Activated naive CD4-positive, alpha-beta T cell treated with anti-CD3 and anti-CD28 coated beads, Interleukin-2, amount 50 U/mL, for 72 hours (primary cell): ENCODE measurements at regions not wholly inside any gene's neighbourhood (a gene's known extent, or its start where the extent isn't known, plus 50 kb on each side); places are given as distances from the start of the nearest gene placed in this dataset.

Source experiments
- ATAC-seq, 2 donors: fragments of 150-1000 bp; cut with Tn5 transposase; 2 replicates each; pipeline ENCODE4 v1.10.0; 2021; ENCODE audit warnings: mild to moderate bottlenecking in 2 of 2, moderate library complexity in 2 of 2
- DNase-seq, 2 donors: peaks; one replicate each; pipeline ENCODE4 v3.0.0; 2021 to 2022; ENCODE audit warnings: low spot score in 2 of 2
- H3K27ac Mint-ChIP-seq, 2 donors: one replicate each; pipeline ENCODE4 v1.8.0; 2022; ENCODE audit warnings: mild to moderate bottlenecking in 2 of 2, mixed read lengths in 2 of 2
- H3K36me3 Mint-ChIP-seq, 2 donors: one replicate each; pipeline ENCODE4 v1.8.0; 2022; ENCODE audit warnings: mixed read lengths in 2 of 2
- H3K9me3 Mint-ChIP-seq, 2 donors: one replicate each; pipeline ENCODE4 v1.8.0; 2022; ENCODE audit warnings: mixed read lengths in 2 of 2

- ATAC-seq (no peak), DNase-seq (no peak)
- no peak overlapping the region for H3K27ac Mint-ChIP-seq
- no peaks in the 10 kb centered on the region for H3K9me3 Mint-ChIP-seq
- H3K36me3 Mint-ChIP-seq, result no peaks in the 10 kb centered on the region
These were observed 52.0 kb upstream of the OSBPL8 start for GRCh38 chr12:76611533-76611932.

- Mint-ChIP-seq H3K36me3 (no peaks in the 10 kb centered on the region), H3K9me3 (no peaks in the 10 kb centered on the region), H3K27ac (no peak overlapping the region)
- DNase-seq, result no peak
- ATAC-seq, result no peak
These were observed 54.8 kb upstream of the OSBPL8 start for GRCh38 chr12:76614364-76614763.

- DNase-seq (no peak), ATAC-seq (no peak)
- H3K36me3 Mint-ChIP-seq, result no peaks in the 10 kb centered on the region
- H3K27ac Mint-ChIP-seq, result no peak overlapping the region
- H3K9me3 Mint-ChIP-seq, result no peaks in the 10 kb centered on the region
These were observed 58.5 kb upstream of the OSBPL8 start for GRCh38 chr12:76618031-76618430.

GRCh38 chr12:76621582-76622024 lies 62.0 kb upstream of the OSBPL8 start:
- H3K27ac Mint-ChIP-seq, result no peak overlapping the region
- peak in 1 of 2 donors; percentile 63 for DNase-seq
- no peaks in the 10 kb centered on the region for H3K36me3 Mint-ChIP-seq
- peak; percentile 58 to 86 for ATAC-seq
- no peaks in the 10 kb centered on the region for H3K9me3 Mint-ChIP-seq

GRCh38 chr12:76622351-76622750 lies 62.8 kb upstream of the OSBPL8 start:
- ATAC-seq (no peak), DNase-seq (no peak)
- H3K9me3 Mint-ChIP-seq, result no peaks in the 10 kb centered on the region
- H3K27ac Mint-ChIP-seq, result no peak overlapping the region
- H3K36me3 Mint-ChIP-seq, result no peaks in the 10 kb centered on the region

GRCh38 chr12:76622915-76623314 lies 63.3 kb upstream of the OSBPL8 start:
- no peak for DNase-seq
- no peak for ATAC-seq
- H3K9me3 Mint-ChIP-seq, result no peaks in the 10 kb centered on the region
- H3K27ac Mint-ChIP-seq, result peak overlapping the region in 1 of 2 donors; percentile 4
- H3K36me3 Mint-ChIP-seq, result no peaks in the 10 kb centered on the region

- ATAC-seq, result no peak
These were observed 64.4 kb upstream of the OSBPL8 start for GRCh38 chr12:76623931-76624330.

GRCh38 chr12:76627346-76628135 lies 68.0 kb upstream of the OSBPL8 start:
- DNase-seq, result no peak
- no peaks in the 10 kb centered on the region for H3K9me3 Mint-ChIP-seq
- no peaks in the 10 kb centered on the region for H3K36me3 Mint-ChIP-seq
- ATAC-seq, result no peak
- no peak overlapping the region for H3K27ac Mint-ChIP-seq

More at GRCh38 chr12:76623931-76624330, 64.4 kb upstream of the OSBPL8 start:
- no peak for DNase-seq
- Mint-ChIP-seq H3K9me3 (no peaks in the 10 kb centered on the region), H3K36me3 (no peaks in the 10 kb centered on the region), H3K27ac (no peak overlapping the region)

GRCh38 chr12:76628745-76629144 lies 69.2 kb upstream of the OSBPL8 start:
- DNase-seq, result no peak
- H3K27ac Mint-ChIP-seq, result no peak overlapping the region
- no peaks in the 10 kb centered on the region for H3K36me3 Mint-ChIP-seq
- no peaks in the 10 kb centered on the region for H3K9me3 Mint-ChIP-seq
- ATAC-seq, result no peak

- no peak for ATAC-seq
- Mint-ChIP-seq H3K36me3 (no peaks in the 10 kb centered on the region), H3K9me3 (no peaks in the 10 kb centered on the region), H3K27ac (no peak overlapping the region)
- DNase-seq, result no peak
These were observed 72.2 kb upstream of the OSBPL8 start for GRCh38 chr12:76631741-76632140.

- no peak for DNase-seq
- no peak overlapping the region for H3K27ac Mint-ChIP-seq
- H3K36me3 Mint-ChIP-seq, result no peaks in the 10 kb centered on the region
- H3K9me3 Mint-ChIP-seq, result no peaks in the 10 kb centered on the region
- ATAC-seq, result no peak
These were observed 73.8 kb upstream of the OSBPL8 start for GRCh38 chr12:76633415-76633814.

- Mint-ChIP-seq H3K9me3 (no peaks in the 10 kb centered on the region), H3K36me3 (no peaks in the 10 kb centered on the region), H3K27ac (no peak overlapping the region)
- ATAC-seq (no peak), DNase-seq (no peak)
These were observed 74.6 kb upstream of the OSBPL8 start for GRCh38 chr12:76634133-76634532.

GRCh38 chr12:76636121-76636692 lies 76.6 kb upstream of the OSBPL8 start:
- no peaks in the 10 kb centered on the region for H3K36me3 Mint-ChIP-seq
- ATAC-seq, result peak; percentile 56 to 78
- DNase-seq, result no peak
- H3K9me3 Mint-ChIP-seq, result no peaks in the 10 kb centered on the region
- H3K27ac Mint-ChIP-seq, result peak overlapping the region in 1 of 2 donors; percentile 79

GRCh38 chr12:76637807-76638206 lies 78.2 kb upstream of the OSBPL8 start:
- no peak for ATAC-seq
- Mint-ChIP-seq H3K27ac (no peak overlapping the region), H3K9me3 (no peaks in the 10 kb centered on the region), H3K36me3 (no peaks in the 10 kb centered on the region)
- DNase-seq, result no peak

GRCh38 chr12:76639646-76640045 lies 80.1 kb upstream of the OSBPL8 start:
- DNase-seq, result no peak
- no peaks in the 10 kb centered on the region for H3K36me3 Mint-ChIP-seq
- H3K27ac Mint-ChIP-seq, result no peak overlapping the region
- no peak for ATAC-seq
- no peaks in the 10 kb centered on the region for H3K9me3 Mint-ChIP-seq

GRCh38 chr12:76641073-76641472 lies 81.5 kb upstream of the OSBPL8 start:
- no peaks in the 10 kb centered on the region for H3K36me3 Mint-ChIP-seq
- peak overlapping the region in 1 of 2 donors; percentile 34 for H3K27ac Mint-ChIP-seq
- DNase-seq (no peak), ATAC-seq (no peak)
- H3K9me3 Mint-ChIP-seq, result no peaks in the 10 kb centered on the region

GRCh38 chr12:76641961-76642360 lies 82.4 kb upstream of the OSBPL8 start:
- no peak for DNase-seq
- Mint-ChIP-seq H3K36me3 (no peaks in the 10 kb centered on the region), H3K27ac (no peak overlapping the region), H3K9me3 (no peaks in the 10 kb centered on the region)
- no peak for ATAC-seq

- DNase-seq (no peak), ATAC-seq (no peak)
- Mint-ChIP-seq H3K9me3 (no peaks in the 10 kb centered on the region), H3K27ac (no peak overlapping the region), H3K36me3 (no peaks in the 10 kb centered on the region)
These were observed 83.9 kb upstream of the OSBPL8 start for GRCh38 chr12:76643438-76643837.
